ENCODE measurements at regions not wholly inside any gene's neighbourhood (a gene's known extent, or its start where the extent isn't known, plus 50 kb on each side); places are given as distances from the start of the nearest gene placed in this dataset.

DNA sequence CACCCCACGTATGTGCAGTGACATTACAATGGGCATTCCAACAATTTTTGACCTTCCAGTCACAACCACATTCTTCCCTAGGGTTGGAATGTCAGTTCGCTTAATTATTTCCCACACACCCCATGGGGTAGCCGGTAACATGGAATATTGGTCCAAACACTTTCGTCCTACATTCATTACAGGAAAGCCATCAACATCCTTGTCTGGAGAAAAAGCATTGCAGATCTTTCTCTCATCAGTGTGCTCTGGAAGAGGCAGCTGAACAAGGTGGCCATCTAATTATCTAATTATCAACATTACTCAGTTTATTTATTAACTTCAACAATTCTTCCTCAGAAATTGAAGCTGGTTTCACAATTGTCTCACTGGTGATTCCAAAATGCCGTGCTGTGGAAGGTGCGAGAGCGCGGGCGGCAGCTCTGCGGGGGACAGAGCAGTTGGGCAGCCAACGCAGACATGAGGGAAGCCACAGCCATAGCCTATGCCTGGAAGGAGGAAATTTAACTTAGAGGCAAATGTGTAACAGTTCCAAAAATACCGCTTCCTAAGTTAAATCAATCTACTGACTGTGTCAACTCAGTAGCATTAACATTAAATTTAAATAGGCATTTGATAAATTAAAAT, 1158.9 kb upstream of the EPHA6 start:
- TF ChIP-seq EZH2 (IDR thresholded peaks at IDR 0.05; ENCODE audit: low read length) = no peak
- TF ChIP-seq, protein P1, sequence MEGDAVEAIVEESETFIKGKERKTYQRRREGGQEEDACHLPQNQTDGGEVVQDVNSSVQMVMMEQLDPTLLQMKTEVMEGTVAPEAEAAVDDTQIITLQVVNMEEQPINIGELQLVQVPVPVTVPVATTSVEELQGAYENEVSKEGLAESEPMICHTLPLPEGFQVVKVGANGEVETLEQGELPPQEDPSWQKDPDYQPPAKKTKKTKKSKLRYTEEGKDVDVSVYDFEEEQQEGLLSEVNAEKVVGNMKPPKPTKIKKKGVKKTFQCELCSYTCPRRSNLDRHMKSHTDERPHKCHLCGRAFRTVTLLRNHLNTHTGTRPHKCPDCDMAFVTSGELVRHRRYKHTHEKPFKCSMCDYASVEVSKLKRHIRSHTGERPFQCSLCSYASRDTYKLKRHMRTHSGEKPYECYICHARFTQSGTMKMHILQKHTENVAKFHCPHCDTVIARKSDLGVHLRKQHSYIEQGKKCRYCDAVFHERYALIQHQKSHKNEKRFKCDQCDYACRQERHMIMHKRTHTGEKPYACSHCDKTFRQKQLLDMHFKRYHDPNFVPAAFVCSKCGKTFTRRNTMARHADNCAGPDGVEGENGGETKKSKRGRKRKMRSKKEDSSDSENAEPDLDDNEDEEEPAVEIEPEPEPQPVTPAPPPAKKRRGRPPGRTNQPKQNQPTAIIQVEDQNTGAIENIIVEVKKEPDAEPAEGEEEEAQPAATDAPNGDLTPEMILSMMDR (optimal IDR thresholded peaks at IDR 0.05 in 1 of 3, IDR thresholded peaks at IDR 0.05 in 1 of 3, conservative IDR thresholded peaks at IDR 0.05 in 1 of 3; ENCODE audit: extremely low read depth in 1 of 3, insufficient read depth in 2 of 3, low read length in 3 of 3) = no peak

Measured in keratinocyte (primary cell).